Osteocyte (in vitro differentiated cells): ENCODE measurements at regions not wholly inside any gene's neighbourhood (a gene's known extent, or its start where the extent isn't known, plus 50 kb on each side); places are given as distances from the start of the nearest gene placed in this dataset.

Experiments
- DNase-seq: peaks from one replicate; pipeline ENCODE4 v3.0.0; 2021; ENCODE audit warnings: mixed read lengths; ENCODE audit not compliant: unreplicated experiment; ENCODE audit errors: extremely low spot score
- H3K27ac Mint-ChIP-seq: one replicate; pipeline ENCODE4 v1.8.0; 2021; ENCODE audit warnings: mild to moderate bottlenecking, mixed read lengths; ENCODE audit not compliant: unreplicated experiment
- H3K27me3 Mint-ChIP-seq: one replicate; pipeline ENCODE4 v1.8.0; 2021; ENCODE audit warnings: mixed read lengths; ENCODE audit not compliant: unreplicated experiment
- H3K36me3 Mint-ChIP-seq: one replicate; pipeline ENCODE4 v1.8.0; 2021; ENCODE audit warnings: mixed read lengths; ENCODE audit not compliant: unreplicated experiment
- H3K4me1 Mint-ChIP-seq: one replicate; pipeline ENCODE4 v1.8.0; 2021; ENCODE audit warnings: mixed read lengths; ENCODE audit not compliant: unreplicated experiment
- H3K4me3 Mint-ChIP-seq: one replicate; pipeline ENCODE4 v1.8.0; 2021; ENCODE audit warnings: mild to moderate bottlenecking, moderate library complexity, mixed read lengths; ENCODE audit not compliant: unreplicated experiment
- H3K9me3 Mint-ChIP-seq: one replicate; pipeline ENCODE4 v1.8.0; 2021; ENCODE audit warnings: mixed read lengths; ENCODE audit not compliant: unreplicated experiment
- TF ChIP-seq, protein P1 (sequence below): fragments of 200-600 bp; sonication (generic); IDR thresholded peaks from 2 replicates; pipeline ENCODE4 v1.5.0; 2021; ENCODE audit warnings: antibody characterized with exemption, mild to moderate bottlenecking, moderate library complexity

DNA sequence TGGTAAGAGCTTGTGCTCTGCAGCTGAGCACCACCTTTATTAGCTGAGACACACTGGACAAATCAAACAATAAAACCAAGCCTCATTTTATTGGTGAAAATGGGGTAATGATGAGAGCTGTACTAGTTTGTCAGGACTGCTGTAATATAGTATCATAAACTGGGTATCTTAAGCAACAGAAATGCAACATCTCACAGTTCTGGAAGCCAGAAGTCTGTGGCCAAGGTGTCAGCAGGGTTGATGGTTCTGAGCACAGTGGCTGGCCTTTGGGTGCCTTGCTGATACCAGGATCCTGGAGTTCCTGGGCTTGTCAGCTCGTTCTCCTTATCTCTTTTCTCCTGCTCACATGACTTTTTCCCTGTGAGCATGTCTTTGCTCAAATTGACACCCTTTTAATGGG lies 513.1 kb downstream of the IRX1 start:
- no peak overlapping the region for H3K27ac Mint-ChIP-seq
- no peaks in the 10 kb centered on the region for H3K36me3 Mint-ChIP-seq
- no peak for DNase-seq
- TF ChIP-seq, protein P1, sequence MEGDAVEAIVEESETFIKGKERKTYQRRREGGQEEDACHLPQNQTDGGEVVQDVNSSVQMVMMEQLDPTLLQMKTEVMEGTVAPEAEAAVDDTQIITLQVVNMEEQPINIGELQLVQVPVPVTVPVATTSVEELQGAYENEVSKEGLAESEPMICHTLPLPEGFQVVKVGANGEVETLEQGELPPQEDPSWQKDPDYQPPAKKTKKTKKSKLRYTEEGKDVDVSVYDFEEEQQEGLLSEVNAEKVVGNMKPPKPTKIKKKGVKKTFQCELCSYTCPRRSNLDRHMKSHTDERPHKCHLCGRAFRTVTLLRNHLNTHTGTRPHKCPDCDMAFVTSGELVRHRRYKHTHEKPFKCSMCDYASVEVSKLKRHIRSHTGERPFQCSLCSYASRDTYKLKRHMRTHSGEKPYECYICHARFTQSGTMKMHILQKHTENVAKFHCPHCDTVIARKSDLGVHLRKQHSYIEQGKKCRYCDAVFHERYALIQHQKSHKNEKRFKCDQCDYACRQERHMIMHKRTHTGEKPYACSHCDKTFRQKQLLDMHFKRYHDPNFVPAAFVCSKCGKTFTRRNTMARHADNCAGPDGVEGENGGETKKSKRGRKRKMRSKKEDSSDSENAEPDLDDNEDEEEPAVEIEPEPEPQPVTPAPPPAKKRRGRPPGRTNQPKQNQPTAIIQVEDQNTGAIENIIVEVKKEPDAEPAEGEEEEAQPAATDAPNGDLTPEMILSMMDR: no peak
- H3K27me3 Mint-ChIP-seq: no peaks in the 10 kb centered on the region
- H3K4me1 Mint-ChIP-seq: no peaks in the 10 kb centered on the region
- peaks cover 21% of the 10 kb centered on the region for H3K9me3 Mint-ChIP-seq
- H3K4me3 Mint-ChIP-seq: no peak overlapping the region

- Mint-ChIP-seq H3K4me1 (no peaks in the 10 kb centered on the region), H3K36me3 (no peaks in the 10 kb centered on the region), H3K4me3 (no peak overlapping the region), H3K9me3 (peaks cover 36% of the 10 kb centered on the region), H3K27ac (no peak overlapping the region), H3K27me3 (no peaks in the 10 kb centered on the region)
- no peak for DNase-seq
- TF ChIP-seq, protein P1: no peak
Measured at GRCh38 chr5:4113426-4113825, 517.8 kb downstream of the IRX1 start.

- no peak overlapping the region for H3K4me3 Mint-ChIP-seq
- H3K27ac Mint-ChIP-seq: no peak overlapping the region
- DNase-seq: no peak
- H3K27me3 Mint-ChIP-seq: no peaks in the 10 kb centered on the region
- peaks cover 36% of the 10 kb centered on the region for H3K9me3 Mint-ChIP-seq
- no peaks in the 10 kb centered on the region for H3K4me1 Mint-ChIP-seq
- no peaks in the 10 kb centered on the region for H3K36me3 Mint-ChIP-seq
- TF ChIP-seq, protein P1: no peak
Measured at GRCh38 chr5:4113905-4114304, 518.3 kb downstream of the IRX1 start.

DNA sequence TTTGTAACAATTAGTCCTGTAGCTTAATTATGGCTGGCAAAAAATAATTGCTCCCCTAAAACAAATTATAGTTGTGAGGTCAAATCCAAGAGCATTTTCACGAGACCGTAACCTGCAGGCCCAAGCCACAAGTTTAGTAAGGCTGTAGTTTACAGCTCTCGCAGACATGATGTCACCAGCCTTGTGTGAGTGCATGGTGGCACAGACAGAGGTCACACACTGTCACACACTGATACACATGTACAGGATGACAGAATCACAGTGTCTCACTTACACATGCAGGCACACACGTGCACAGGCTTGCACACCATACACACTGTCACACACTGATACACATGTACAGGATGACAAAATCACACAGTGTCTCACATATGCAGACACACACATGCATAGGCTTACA lies 518.8 kb downstream of the IRX1 start:
- no peak overlapping the region for H3K4me3 Mint-ChIP-seq
- H3K36me3 Mint-ChIP-seq: no peaks in the 10 kb centered on the region
- DNase-seq: no peak
- H3K9me3 Mint-ChIP-seq: peaks cover 36% of the 10 kb centered on the region
- no peak overlapping the region for H3K27ac Mint-ChIP-seq
- TF ChIP-seq, protein P1: no peak
- H3K4me1 Mint-ChIP-seq: no peaks in the 10 kb centered on the region
- H3K27me3 Mint-ChIP-seq: no peaks in the 10 kb centered on the region

GRCh38 chr5:4116834-4117233 lies 521.2 kb downstream of the IRX1 start:
- no peak overlapping the region for H3K27ac Mint-ChIP-seq
- H3K36me3 Mint-ChIP-seq: no peaks in the 10 kb centered on the region
- no peaks in the 10 kb centered on the region for H3K4me1 Mint-ChIP-seq
- no peak for DNase-seq
- no peak overlapping the region for H3K4me3 Mint-ChIP-seq
- no peaks in the 10 kb centered on the region for H3K27me3 Mint-ChIP-seq
- peaks cover 41% of the 10 kb centered on the region for H3K9me3 Mint-ChIP-seq
- TF ChIP-seq, protein P1: no peak
